ENCODE measurements at regions not wholly inside any gene's neighbourhood (a gene's known extent, or its start where the extent isn't known, plus 50 kb on each side); places are given as distances from the start of the nearest gene placed in this dataset.

GRCh38 chr13:31968473-31968872 is 63.1 kb upstream of the FRY start:
- Mint-ChIP-seq H3K4me3 (ENCODE audit: unreplicated experiment) (no peak overlapping the region), H3K27ac (ENCODE audit: unreplicated experiment) (no peak overlapping the region), H3K36me3 (ENCODE audit: unreplicated experiment) (no peaks in the 10 kb centered on the region), H3K9me3 (ENCODE audit: unreplicated experiment) (peaks cover 5% of the 10 kb centered on the region), H3K27me3 (ENCODE audit: unreplicated experiment) (no peaks in the 10 kb centered on the region), H3K4me1 (ENCODE audit: unreplicated experiment) (peaks cover 25% of the 10 kb centered on the region)
- no peak for TF ChIP-seq CTCF (IDR thresholded peaks at IDR 0.05)
- no peak for DNase-seq (ENCODE audit: extremely low spot score, unreplicated experiment)

DNA sequence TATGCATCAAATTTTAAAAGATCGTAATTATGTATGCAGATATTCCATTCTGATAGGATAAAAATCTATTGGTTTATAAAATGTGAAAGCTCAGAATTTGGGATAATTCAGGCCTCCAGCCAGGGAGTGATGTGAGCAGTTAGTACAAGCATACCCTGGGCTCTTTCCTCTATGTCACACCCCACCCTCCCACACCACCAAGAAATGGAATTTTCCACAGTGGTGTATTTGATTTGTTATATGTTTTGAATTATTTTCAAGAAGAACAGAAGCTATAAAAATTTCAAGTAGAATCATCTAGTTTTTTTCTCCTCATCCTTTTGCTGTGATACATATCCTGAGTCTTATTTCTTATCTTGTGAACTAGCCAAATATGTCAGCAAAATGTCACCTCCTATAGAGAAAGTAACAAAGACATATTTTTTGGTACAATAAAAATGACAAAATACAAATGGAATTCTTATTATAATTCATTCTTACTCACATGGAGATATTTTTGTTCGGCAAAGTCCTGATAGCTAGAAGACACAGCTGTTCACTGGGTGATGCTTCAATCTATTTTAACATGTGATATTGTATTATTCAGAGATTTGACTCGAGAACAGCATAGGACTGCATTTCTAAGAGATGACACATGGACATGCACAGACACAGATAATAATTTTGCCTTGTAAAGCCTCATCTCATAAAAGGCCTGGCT is 61.2 kb upstream of the FRY start:
- TF ChIP-seq CTCF (IDR thresholded peaks at IDR 0.05) = no peak
- Mint-ChIP-seq H3K27me3 (ENCODE audit: unreplicated experiment) (peaks cover 2% of the 10 kb centered on the region), H3K4me3 (ENCODE audit: unreplicated experiment) (no peak overlapping the region), H3K27ac (ENCODE audit: unreplicated experiment) (peak overlapping the region; percentile 49), H3K9me3 (ENCODE audit: unreplicated experiment) (peaks cover 5% of the 10 kb centered on the region), H3K4me1 (ENCODE audit: unreplicated experiment) (peaks cover 24% of the 10 kb centered on the region), H3K36me3 (ENCODE audit: unreplicated experiment) (no peaks in the 10 kb centered on the region)
- DNase-seq (ENCODE audit: extremely low spot score, unreplicated experiment) = no peak

DNA sequence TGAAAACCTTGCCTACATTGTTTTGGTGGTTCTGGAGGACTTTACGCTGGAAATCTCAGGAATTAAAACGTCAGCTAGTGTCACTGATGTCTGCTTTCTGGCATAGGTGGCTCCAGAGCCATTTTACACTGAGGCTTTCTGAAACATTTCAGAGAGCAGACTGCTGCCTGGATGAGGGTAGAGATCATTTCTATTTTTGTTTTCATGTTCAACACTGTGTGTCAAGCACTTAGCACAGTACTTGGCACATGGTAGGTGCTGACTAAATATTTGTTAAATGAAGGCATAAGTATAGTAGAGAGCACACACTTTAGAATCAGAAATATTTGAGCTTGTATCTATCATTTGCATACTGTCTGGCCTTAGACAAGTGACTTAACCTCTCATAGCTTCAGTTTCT is 59.1 kb upstream of the FRY start:
- Mint-ChIP-seq H3K9me3 (ENCODE audit: unreplicated experiment) (no peaks in the 10 kb centered on the region), H3K4me3 (ENCODE audit: unreplicated experiment) (no peak overlapping the region), H3K4me1 (ENCODE audit: unreplicated experiment) (peaks cover 21% of the 10 kb centered on the region), H3K27ac (ENCODE audit: unreplicated experiment) (no peak overlapping the region), H3K27me3 (ENCODE audit: unreplicated experiment) (peaks cover 2% of the 10 kb centered on the region), H3K36me3 (ENCODE audit: unreplicated experiment) (no peaks in the 10 kb centered on the region)
- no peak for TF ChIP-seq CTCF (IDR thresholded peaks at IDR 0.05)
- DNase-seq (ENCODE audit: extremely low spot score, unreplicated experiment) = no peak

GRCh38 chr13:31978021-31978420 is 53.6 kb upstream of the FRY start:
- Mint-ChIP-seq H3K9me3 (ENCODE audit: unreplicated experiment) (no peaks in the 10 kb centered on the region), H3K27ac (ENCODE audit: unreplicated experiment) (no peak overlapping the region), H3K4me3 (ENCODE audit: unreplicated experiment) (no peak overlapping the region), H3K36me3 (ENCODE audit: unreplicated experiment) (no peaks in the 10 kb centered on the region), H3K4me1 (ENCODE audit: unreplicated experiment) (peaks cover 10% of the 10 kb centered on the region), H3K27me3 (ENCODE audit: unreplicated experiment) (peaks cover 2% of the 10 kb centered on the region)
- TF ChIP-seq CTCF (IDR thresholded peaks at IDR 0.05) = no peak
- DNase-seq (ENCODE audit: extremely low spot score, unreplicated experiment) = no peak

DNA sequence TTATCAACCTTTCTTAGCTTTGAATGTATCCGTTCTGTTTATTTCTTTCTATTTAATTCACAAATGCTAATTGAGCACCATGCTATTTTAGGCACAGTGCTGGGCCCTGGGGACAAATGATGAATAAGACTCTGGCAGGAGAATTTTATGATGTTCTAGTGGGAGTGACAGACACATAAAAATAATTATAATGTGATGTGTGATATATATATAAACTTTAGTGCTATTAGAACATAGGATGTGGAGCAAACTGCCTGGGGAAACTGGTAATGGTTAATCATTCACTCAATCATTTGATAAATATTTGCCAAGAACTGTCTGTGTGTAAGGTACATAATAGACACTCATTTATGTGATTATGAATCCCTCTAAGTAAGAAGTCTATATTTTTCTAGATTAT is 50.7 kb upstream of the FRY start:
- no peaks in the 10 kb centered on the region for H3K9me3 Mint-ChIP-seq (ENCODE audit: unreplicated experiment)
- no peak overlapping the region for H3K4me3 Mint-ChIP-seq (ENCODE audit: unreplicated experiment)
- H3K27ac Mint-ChIP-seq (ENCODE audit: unreplicated experiment) = no peak overlapping the region
- no peaks in the 10 kb centered on the region for H3K27me3 Mint-ChIP-seq (ENCODE audit: unreplicated experiment)
- H3K36me3 Mint-ChIP-seq (ENCODE audit: unreplicated experiment) = no peaks in the 10 kb centered on the region
- DNase-seq (ENCODE audit: extremely low spot score, unreplicated experiment) = no peak
- no peak for TF ChIP-seq CTCF (IDR thresholded peaks at IDR 0.05)
- H3K4me1 Mint-ChIP-seq (ENCODE audit: unreplicated experiment) = peaks cover 13% of the 10 kb centered on the region

All from osteocyte (in vitro differentiated cells).